HuH-7.5 (cell line): ENCODE measurements at regions not wholly inside any gene's neighbourhood (a gene's known extent, or its start where the extent isn't known, plus 50 kb on each side); places are given as distances from the start of the nearest gene placed in this dataset.

ENCODE experiments used
- DNase-seq: peaks from one replicate; pipeline ENCODE4 v3.0.0; 2011; ENCODE audit warnings: low spot score

- no peak for DNase-seq
These were observed 152.8 kb upstream of the CST7 start for GRCh38 chr20:24796236-24796635.

- no peak for DNase-seq
These were observed 152.0 kb upstream of the CST7 start for GRCh38 chr20:24797113-24797512.

- DNase-seq: no peak
These were observed 151.1 kb upstream of the CST7 start for GRCh38 chr20:24797745-24798655.

- DNase-seq: no peak
These were observed 150.0 kb upstream of the CST7 start for GRCh38 chr20:24798930-24799705.

GRCh38 chr20:24799971-24800580, 149.0 kb upstream of the CST7 start:
- DNase-seq: no peak

- DNase-seq: no peak
These were observed 146.7 kb upstream of the CST7 start for GRCh38 chr20:24802286-24802820.

GRCh38 chr20:24804481-24805206, 144.4 kb upstream of the CST7 start:
- no peak for DNase-seq

GRCh38 chr20:24805456-24806238, 143.4 kb upstream of the CST7 start:
- DNase-seq: no peak

- no peak for DNase-seq
These were observed 142.1 kb upstream of the CST7 start for GRCh38 chr20:24806705-24807676.

- DNase-seq: no peak
These were observed 140.5 kb upstream of the CST7 start for GRCh38 chr20:24808616-24809015.

- no peak for DNase-seq
These were observed 139.5 kb upstream of the CST7 start for GRCh38 chr20:24809606-24810005.

GRCh38 chr20:24810676-24811407, 138.2 kb upstream of the CST7 start:
- DNase-seq: no peak

- no peak for DNase-seq
These were observed 136.7 kb upstream of the CST7 start for GRCh38 chr20:24812373-24812772.

- no peak for DNase-seq
These were observed 136.0 kb upstream of the CST7 start for GRCh38 chr20:24813080-24813479.

GRCh38 chr20:24813496-24813895, 135.6 kb upstream of the CST7 start:
- DNase-seq: no peak

- DNase-seq: no peak
These were observed 135.1 kb upstream of the CST7 start for GRCh38 chr20:24813936-24814335.

GRCh38 chr20:24814556-24815195, 134.4 kb upstream of the CST7 start:
- no peak for DNase-seq

- DNase-seq: no peak
These were observed 133.8 kb upstream of the CST7 start for GRCh38 chr20:24815196-24815815.
